ENCODE measurements at regions not wholly inside any gene's neighbourhood (a gene's known extent, or its start where the extent isn't known, plus 50 kb on each side); places are given as distances from the start of the nearest gene placed in this dataset.

GRCh38 chrY:7471976-7472375, 560.4 kb upstream of the AMELY start:
- H3K27ac ChIP-seq, result no peak overlapping the region
- WGBS, 2 donors, result 92% methylated on average over 2 to 8 of the region's 10 CpGs
- H3K4me3 ChIP-seq (replicated peaks in 1 of 3), result no peak overlapping the region
- no peaks in the 10 kb centered on the region for H3K27me3 ChIP-seq
- no peaks in the 10 kb centered on the region for H3K36me3 ChIP-seq
- H3K9me3 ChIP-seq, result no peaks in the 10 kb centered on the region
- intact Hi-C loops (cut with DNase I), result no loop called here
- no peaks in the 10 kb centered on the region for H3K4me1 ChIP-seq
- DNase-seq, result no peak
- no peak for TF ChIP-seq POLR2A (IDR thresholded peaks at IDR 0.05)
- no peak for TF ChIP-seq CTCF (IDR thresholded peaks at IDR 0.05)

- Histone ChIP-seq H3K27ac (no peak overlapping the region), H3K4me3 (replicated peaks in 1 of 3) (no peak overlapping the region), H3K4me1 (no peaks in the 10 kb centered on the region), H3K27me3 (no peaks in the 10 kb centered on the region), H3K36me3 (no peaks in the 10 kb centered on the region), H3K9me3 (no peaks in the 10 kb centered on the region)
- no peak for DNase-seq
- intact Hi-C loops (cut with DNase I), result no loop called here
- TF ChIP-seq POLR2A (IDR thresholded peaks at IDR 0.05), result no peak
- no peak for TF ChIP-seq CTCF (IDR thresholded peaks at IDR 0.05)
These were observed 558.5 kb upstream of the AMELY start for GRCh38 chrY:7470037-7470436.

GRCh38 chrY:7468951-7469745, 557.6 kb upstream of the AMELY start:
- H3K4me1 ChIP-seq, result no peaks in the 10 kb centered on the region
- H3K27ac ChIP-seq, result no peak overlapping the region
- intact Hi-C loops (cut with DNase I), result no loop called here
- WGBS, 2 donors, result 81 to 93% methylated on average over 4 of the region's 4 CpGs
- TF ChIP-seq POLR2A (IDR thresholded peaks at IDR 0.05), result no peak
- TF ChIP-seq CTCF (IDR thresholded peaks at IDR 0.05), result no peak
- no peak for DNase-seq
- no peaks in the 10 kb centered on the region for H3K36me3 ChIP-seq
- H3K4me3 ChIP-seq (replicated peaks in 1 of 3), result no peak overlapping the region
- no peaks in the 10 kb centered on the region for H3K9me3 ChIP-seq
- H3K27me3 ChIP-seq, result no peaks in the 10 kb centered on the region

- intact Hi-C loops (cut with DNase I), result no loop called here
- no peak overlapping the region for H3K27ac ChIP-seq
- no peaks in the 10 kb centered on the region for H3K36me3 ChIP-seq
- 76 to 92% methylated on average over 3 of the region's 3 CpGs for WGBS, 2 donors
- H3K4me1 ChIP-seq, result no peaks in the 10 kb centered on the region
- H3K9me3 ChIP-seq, result no peaks in the 10 kb centered on the region
- DNase-seq, result no peak
- TF ChIP-seq CTCF (IDR thresholded peaks at IDR 0.05) (no peak), POLR2A (IDR thresholded peaks at IDR 0.05) (no peak)
- H3K27me3 ChIP-seq, result no peaks in the 10 kb centered on the region
- no peak overlapping the region for H3K4me3 ChIP-seq (replicated peaks in 1 of 3)
These were observed 556.4 kb upstream of the AMELY start for GRCh38 chrY:7467796-7468520.

GRCh38 chrY:7465185-7465621, 553.7 kb upstream of the AMELY start:
- H3K9me3 ChIP-seq, result no peaks in the 10 kb centered on the region
- intact Hi-C loops (cut with DNase I), result no loop called here
- H3K4me1 ChIP-seq, result no peaks in the 10 kb centered on the region
- TF ChIP-seq POLR2A (IDR thresholded peaks at IDR 0.05) (no peak), CTCF (IDR thresholded peaks at IDR 0.05) (no peak)
- H3K27ac ChIP-seq, result no peak overlapping the region
- H3K36me3 ChIP-seq, result no peaks in the 10 kb centered on the region
- H3K4me3 ChIP-seq (replicated peaks in 1 of 3), result no peak overlapping the region
- H3K27me3 ChIP-seq, result no peaks in the 10 kb centered on the region
- 48 to 78% methylated on average over 6 of the region's 6 CpGs for WGBS, 2 donors
- DNase-seq, result no peak
